ENCODE measurements at regions not wholly inside any gene's neighbourhood (a gene's known extent, or its start where the extent isn't known, plus 50 kb on each side); places are given as distances from the start of the nearest gene placed in this dataset.

DNA sequence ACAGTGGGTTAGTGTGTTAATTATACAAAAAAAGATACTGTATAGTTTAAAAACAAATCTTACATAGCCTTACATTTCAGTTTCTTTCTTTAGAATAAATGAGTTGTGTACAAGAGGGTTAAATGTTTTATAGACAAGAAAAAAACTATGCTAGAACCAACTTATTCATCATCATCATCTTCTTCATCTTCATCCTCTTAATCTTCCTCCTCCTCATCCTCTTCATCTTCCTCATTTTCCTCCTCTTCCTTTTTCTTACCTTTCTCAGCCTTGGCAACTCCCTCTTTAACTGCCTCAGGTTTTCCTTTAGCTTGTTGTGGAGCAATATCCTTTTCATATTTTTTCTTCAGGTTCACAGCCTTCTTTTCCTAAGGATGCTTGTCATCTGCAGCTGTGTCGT is 53.7 kb downstream of the RPS12 start:
- no peak for TF ChIP-seq EP300 (IDR thresholded peaks at IDR 0.05)
- TF ChIP-seq, protein P1, sequence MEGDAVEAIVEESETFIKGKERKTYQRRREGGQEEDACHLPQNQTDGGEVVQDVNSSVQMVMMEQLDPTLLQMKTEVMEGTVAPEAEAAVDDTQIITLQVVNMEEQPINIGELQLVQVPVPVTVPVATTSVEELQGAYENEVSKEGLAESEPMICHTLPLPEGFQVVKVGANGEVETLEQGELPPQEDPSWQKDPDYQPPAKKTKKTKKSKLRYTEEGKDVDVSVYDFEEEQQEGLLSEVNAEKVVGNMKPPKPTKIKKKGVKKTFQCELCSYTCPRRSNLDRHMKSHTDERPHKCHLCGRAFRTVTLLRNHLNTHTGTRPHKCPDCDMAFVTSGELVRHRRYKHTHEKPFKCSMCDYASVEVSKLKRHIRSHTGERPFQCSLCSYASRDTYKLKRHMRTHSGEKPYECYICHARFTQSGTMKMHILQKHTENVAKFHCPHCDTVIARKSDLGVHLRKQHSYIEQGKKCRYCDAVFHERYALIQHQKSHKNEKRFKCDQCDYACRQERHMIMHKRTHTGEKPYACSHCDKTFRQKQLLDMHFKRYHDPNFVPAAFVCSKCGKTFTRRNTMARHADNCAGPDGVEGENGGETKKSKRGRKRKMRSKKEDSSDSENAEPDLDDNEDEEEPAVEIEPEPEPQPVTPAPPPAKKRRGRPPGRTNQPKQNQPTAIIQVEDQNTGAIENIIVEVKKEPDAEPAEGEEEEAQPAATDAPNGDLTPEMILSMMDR (IDR thresholded peaks at IDR 0.05), result no peak
